Omental fat pad (tissue), 3 donors: ENCODE measurements at regions not wholly inside any gene's neighbourhood (a gene's known extent, or its start where the extent isn't known, plus 50 kb on each side); places are given as distances from the start of the nearest gene placed in this dataset.

ENCODE experiments used
- ATAC-seq: fragments of 150-250 bp; one replicate; pipeline ENCODE4 v1.9.1; 2016; ENCODE audit warnings: mild to moderate bottlenecking, moderate library complexity; ENCODE audit not compliant: low FRiP score
- DNase-seq: peaks from one replicate; pipeline ENCODE4 v3.0.0-alpha.2; 2019; ENCODE audit warnings: low spot score
- CTCF ChIP-seq, 3 donors: fragments of 450-650 bp; IDR thresholded peaks; one replicate each; pipeline ENCODE4 v1.5.1; 2016 to 2017; ENCODE audit warnings: antibody characterized with exemption in 3 of 3, mild to moderate bottlenecking in 3 of 3, moderate library complexity in 2 of 3

- no peak for TF ChIP-seq CTCF (IDR thresholded peaks at IDR 0.05)
- no peak for ATAC-seq
- DNase-seq: no peak
These were observed 514.7 kb downstream of the DIRAS2 start for GRCh38 chr9:90127923-90128322.

GRCh38 chr9:90128587-90129190, 513.9 kb downstream of the DIRAS2 start:
- DNase-seq (no peak), ATAC-seq (no peak)
- no peak for TF ChIP-seq CTCF (IDR thresholded peaks at IDR 0.05)

GRCh38 chr9:90129446-90129845, 513.2 kb downstream of the DIRAS2 start:
- DNase-seq: no peak
- no peak for TF ChIP-seq CTCF (IDR thresholded peaks at IDR 0.05)
- ATAC-seq: no peak

GRCh38 chr9:90131568-90131967, 511.1 kb downstream of the DIRAS2 start:
- DNase-seq (no peak), ATAC-seq (no peak)
- TF ChIP-seq CTCF (IDR thresholded peaks at IDR 0.05): no peak

GRCh38 chr9:90132866-90133265, 509.8 kb downstream of the DIRAS2 start:
- no peak for TF ChIP-seq CTCF (IDR thresholded peaks at IDR 0.05)
- DNase-seq (no peak), ATAC-seq (no peak)

GRCh38 chr9:90137801-90138200, 504.8 kb downstream of the DIRAS2 start:
- DNase-seq (no peak), ATAC-seq (no peak)
- no peak for TF ChIP-seq CTCF (IDR thresholded peaks at IDR 0.05)

GRCh38 chr9:90140131-90140818, 502.3 kb downstream of the DIRAS2 start:
- ATAC-seq: no peak
- no peak for TF ChIP-seq CTCF (IDR thresholded peaks at IDR 0.05)
- no peak for DNase-seq
